Neural cell (in vitro differentiated cells): ENCODE measurements at regions not wholly inside any gene's neighbourhood (a gene's known extent, or its start where the extent isn't known, plus 50 kb on each side); places are given as distances from the start of the nearest gene placed in this dataset.
"Not testable (repeated sequence)": the region's sequence is repeated elsewhere in the genome, so short reads cannot be mapped to it uniquely, and the experiment has no call there.

Experiments used
- CTCF ChIP-seq: fragments of 450-650 bp; IDR thresholded peaks from 2 replicates; pipeline ENCODE4 v1.5.1; 2014; ENCODE audit warnings: antibody characterized with exemption, mild to moderate bottlenecking, moderate library complexity; ENCODE audit not compliant: poor library complexity, severe bottlenecking
- EP300 ChIP-seq: fragments of 450-650 bp; conservative IDR thresholded peaks from 2 replicates; pipeline ENCODE4 v1.6.1; 2014; ENCODE audit warnings: antibody characterized with exemption, mild to moderate bottlenecking, moderate library complexity; ENCODE audit not compliant: poor library complexity, severe bottlenecking
- EZH2 ChIP-seq: fragments of 200-600, 300-800 bp; shearing (Covaris generic), sonication (generic); IDR thresholded peaks from 2 replicates; pipeline ENCODE4 v1.6.1; 2014; ENCODE audit warnings: antibody characterized with exemption, low read length, borderline replicate concordance, mild to moderate bottlenecking; ENCODE audit not compliant: insufficient read depth, poor library complexity, severe bottlenecking
- MXI1 ChIP-seq: fragments of 450-650 bp; conservative IDR thresholded peaks from 2 replicates; pipeline ENCODE4 v1.6.1; 2014; ENCODE audit warnings: antibody characterized with exemption, mild to moderate bottlenecking; ENCODE audit not compliant: poor library complexity, severe bottlenecking
- POLR2AphosphoS5 ChIP-seq: IDR thresholded peaks from 2 replicates; pipeline ENCODE4 v1.6.1; 2012
- RAD21 ChIP-seq: fragments of 450-650 bp; conservative IDR thresholded peaks from 2 replicates; pipeline ENCODE4 v1.6.1; 2014; ENCODE audit warnings: antibody characterized with exemption, mild to moderate bottlenecking, moderate library complexity
- REST ChIP-seq: IDR thresholded peaks from 2 replicates; pipeline ENCODE4 v1.6.1; 2012; ENCODE audit warnings: borderline replicate concordance
- SMC3 ChIP-seq: fragments of 450-650 bp; conservative IDR thresholded peaks from 2 replicates; pipeline ENCODE4 v1.6.1; 2014; ENCODE audit warnings: antibody characterized with exemption, mild to moderate bottlenecking, moderate library complexity; ENCODE audit not compliant: poor library complexity
- TAF1 ChIP-seq: IDR thresholded peaks from 2 replicates; pipeline ENCODE4 v1.6.1; 2012; ENCODE audit warnings: low read depth

GRCh38 chr1:149220463-149221074, 117.2 kb upstream of the NBPF9 start:
- not testable (repeated sequence) for TF ChIP-seq RAD21, EZH2, REST, CTCF, POLR2AphosphoS5, EP300, TAF1, SMC3, MXI1
